Keratinocyte (primary cell): ENCODE measurements at regions not wholly inside any gene's neighbourhood (a gene's known extent, or its start where the extent isn't known, plus 50 kb on each side); places are given as distances from the start of the nearest gene placed in this dataset.

Experiments used
- EZH2 ChIP-seq: IDR thresholded peaks from one replicate; pipeline ENCODE4 v1.6.1; 2012; ENCODE audit warnings: inconsistent platforms, mild to moderate bottlenecking, low read length, moderate library complexity
- TF ChIP-seq, protein P1 (sequence below), 3 experiments: IDR thresholded peaks in 1 of 3; conservative IDR thresholded peaks in 1 of 3; optimal IDR thresholded peaks in 1 of 3; 2 replicates in 2 of 3; 3 replicates in 1 of 3; pipeline versions ENCODE3 to v1.5.1; 2011; ENCODE audit warnings: low read length in 3 of 3, mild to moderate bottlenecking in 3 of 3, moderate library complexity in 2 of 3, control low read depth in 1 of 3, inconsistent platforms in 1 of 3; ENCODE audit not compliant: insufficient read depth in 2 of 3; ENCODE audit errors: extremely low read depth in 1 of 3

DNA sequence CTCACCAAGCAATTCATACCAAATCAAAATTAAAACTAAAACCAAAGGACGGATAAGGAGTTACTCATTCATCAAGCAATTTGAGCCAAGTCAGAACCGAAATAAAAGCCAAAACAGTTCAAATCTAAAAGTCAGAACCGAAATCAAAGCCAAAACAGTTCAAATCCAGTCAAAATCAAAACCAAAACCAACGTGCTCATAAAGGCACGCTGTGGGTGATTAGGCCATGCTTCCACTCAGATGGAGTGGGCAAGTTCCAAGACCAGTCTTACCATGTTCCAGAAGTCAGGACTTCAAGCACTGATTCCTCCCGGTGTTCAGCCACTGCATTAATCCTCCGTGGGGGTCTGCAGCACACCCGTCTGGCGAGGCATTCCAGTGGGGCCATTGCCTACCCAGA is 409.3 kb downstream of the TGFB2 start:
- TF ChIP-seq, protein P1, sequence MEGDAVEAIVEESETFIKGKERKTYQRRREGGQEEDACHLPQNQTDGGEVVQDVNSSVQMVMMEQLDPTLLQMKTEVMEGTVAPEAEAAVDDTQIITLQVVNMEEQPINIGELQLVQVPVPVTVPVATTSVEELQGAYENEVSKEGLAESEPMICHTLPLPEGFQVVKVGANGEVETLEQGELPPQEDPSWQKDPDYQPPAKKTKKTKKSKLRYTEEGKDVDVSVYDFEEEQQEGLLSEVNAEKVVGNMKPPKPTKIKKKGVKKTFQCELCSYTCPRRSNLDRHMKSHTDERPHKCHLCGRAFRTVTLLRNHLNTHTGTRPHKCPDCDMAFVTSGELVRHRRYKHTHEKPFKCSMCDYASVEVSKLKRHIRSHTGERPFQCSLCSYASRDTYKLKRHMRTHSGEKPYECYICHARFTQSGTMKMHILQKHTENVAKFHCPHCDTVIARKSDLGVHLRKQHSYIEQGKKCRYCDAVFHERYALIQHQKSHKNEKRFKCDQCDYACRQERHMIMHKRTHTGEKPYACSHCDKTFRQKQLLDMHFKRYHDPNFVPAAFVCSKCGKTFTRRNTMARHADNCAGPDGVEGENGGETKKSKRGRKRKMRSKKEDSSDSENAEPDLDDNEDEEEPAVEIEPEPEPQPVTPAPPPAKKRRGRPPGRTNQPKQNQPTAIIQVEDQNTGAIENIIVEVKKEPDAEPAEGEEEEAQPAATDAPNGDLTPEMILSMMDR (optimal IDR thresholded peaks at IDR 0.05 in 1 of 3, IDR thresholded peaks at IDR 0.05 in 1 of 3, conservative IDR thresholded peaks at IDR 0.05 in 1 of 3; ENCODE audit: extremely low read depth in 1 of 3, insufficient read depth in 2 of 3, low read length in 3 of 3) = no peak
- TF ChIP-seq EZH2 = no peak
